ENCODE measurements at regions not wholly inside any gene's neighbourhood (a gene's known extent, or its start where the extent isn't known, plus 50 kb on each side); places are given as distances from the start of the nearest gene placed in this dataset.

DNA sequence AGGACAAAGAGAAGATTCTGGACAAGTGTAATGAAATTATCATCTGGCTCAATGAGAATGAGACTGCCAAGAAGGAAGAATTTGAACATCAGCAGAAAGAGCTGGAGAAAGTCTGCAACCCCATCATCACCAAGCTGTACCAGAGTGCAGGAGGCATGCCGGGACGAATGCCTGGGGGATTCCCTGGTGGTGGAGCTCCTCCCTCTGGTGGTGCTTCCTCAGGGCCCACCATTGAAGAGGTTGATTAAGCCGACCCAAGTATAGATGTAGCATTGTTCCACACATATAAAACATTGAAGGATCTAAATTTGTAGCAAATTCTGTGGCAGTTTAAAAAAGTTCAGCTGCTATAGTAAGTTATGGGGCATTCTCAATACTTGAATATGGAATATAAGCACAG lies 174.3 kb upstream of the CCND2 start:
- POLR2A ChIA-PET, result no interaction called here
- BruUV-seq (replicated peaks), result no TSS peak
- DNase-seq (ENCODE audit: low spot score), result no peak

DNA sequence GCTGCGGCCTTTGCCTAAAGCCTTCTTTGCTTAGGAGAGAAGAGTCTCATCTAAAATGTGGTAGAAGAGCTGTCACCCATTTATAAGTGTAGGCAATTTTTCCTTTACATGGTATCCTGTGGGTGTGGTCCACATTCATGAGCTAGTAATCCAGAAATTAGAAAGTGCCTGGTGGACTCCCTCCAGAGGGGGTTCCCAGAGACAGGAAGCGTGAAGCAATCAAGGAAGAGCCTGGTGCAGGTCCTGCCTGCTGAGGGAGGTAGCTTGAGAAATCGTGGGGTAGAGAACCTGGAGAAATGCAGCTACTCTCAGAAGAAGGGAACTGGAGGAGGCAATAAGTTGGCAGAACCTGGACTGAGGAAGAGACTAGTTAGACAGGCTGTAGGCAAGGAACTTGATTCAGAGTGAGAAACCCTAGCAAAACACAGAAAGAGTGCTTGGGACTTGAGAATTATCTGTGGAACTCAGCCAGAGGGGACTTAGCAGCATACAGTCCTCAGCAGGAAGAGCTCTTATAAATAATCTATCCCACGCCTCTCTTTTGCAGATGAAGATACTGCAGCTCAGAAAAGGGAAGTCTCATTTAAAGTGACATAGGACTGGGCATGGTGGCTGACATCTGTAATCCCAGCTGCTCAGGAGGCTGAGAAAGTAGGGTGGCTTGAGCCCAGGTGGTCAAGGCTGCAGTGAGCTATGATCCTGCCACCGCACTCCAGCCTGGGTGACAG lies 182.4 kb upstream of the CCND2 start:
- no peak overlapping the region for H2AFZ ChIP-seq (ENCODE audit: low read length)
- no peak overlapping the region for H3K4me3 ChIP-seq (ENCODE audit: low read depth, low read length, poor library complexity, severe bottlenecking)
- no peaks in the 10 kb centered on the region for H3K79me2 ChIP-seq (ENCODE audit: insufficient read depth, low read depth, low read length)
- H3K27ac ChIP-seq (ENCODE audit: low read depth, low read length, poor library complexity, severe bottlenecking), result no peak overlapping the region
- no peak overlapping the region for H3K4me2 ChIP-seq (ENCODE audit: low read length)
- no peaks in the 10 kb centered on the region for H3K36me3 ChIP-seq (ENCODE audit: insufficient read depth, low read length)
- no peak for TF ChIP-seq EZH2phosphoT487 (IDR thresholded peaks at IDR 0.05; ENCODE audit: borderline replicate concordance, low read depth, low read length)
- TF ChIP-seq, protein P1, sequence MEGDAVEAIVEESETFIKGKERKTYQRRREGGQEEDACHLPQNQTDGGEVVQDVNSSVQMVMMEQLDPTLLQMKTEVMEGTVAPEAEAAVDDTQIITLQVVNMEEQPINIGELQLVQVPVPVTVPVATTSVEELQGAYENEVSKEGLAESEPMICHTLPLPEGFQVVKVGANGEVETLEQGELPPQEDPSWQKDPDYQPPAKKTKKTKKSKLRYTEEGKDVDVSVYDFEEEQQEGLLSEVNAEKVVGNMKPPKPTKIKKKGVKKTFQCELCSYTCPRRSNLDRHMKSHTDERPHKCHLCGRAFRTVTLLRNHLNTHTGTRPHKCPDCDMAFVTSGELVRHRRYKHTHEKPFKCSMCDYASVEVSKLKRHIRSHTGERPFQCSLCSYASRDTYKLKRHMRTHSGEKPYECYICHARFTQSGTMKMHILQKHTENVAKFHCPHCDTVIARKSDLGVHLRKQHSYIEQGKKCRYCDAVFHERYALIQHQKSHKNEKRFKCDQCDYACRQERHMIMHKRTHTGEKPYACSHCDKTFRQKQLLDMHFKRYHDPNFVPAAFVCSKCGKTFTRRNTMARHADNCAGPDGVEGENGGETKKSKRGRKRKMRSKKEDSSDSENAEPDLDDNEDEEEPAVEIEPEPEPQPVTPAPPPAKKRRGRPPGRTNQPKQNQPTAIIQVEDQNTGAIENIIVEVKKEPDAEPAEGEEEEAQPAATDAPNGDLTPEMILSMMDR (conservative IDR thresholded peaks at IDR 0.05; ENCODE audit: low read length), result no peak
- H3K9me3 ChIP-seq (ENCODE audit: low read length), result no peaks in the 10 kb centered on the region
- H3K9me2 ChIP-seq (ENCODE audit: insufficient read depth, low read length), result no peaks in the 10 kb centered on the region
- POLR2A ChIA-PET, result no interaction called here
- no peaks in the 10 kb centered on the region for H4K20me1 ChIP-seq (ENCODE audit: insufficient read depth, low read length)
- CTCF ChIA-PET (ENCODE audit: unreplicated experiment), result no interaction called here
- no peaks in the 10 kb centered on the region for H3K4me1 ChIP-seq (ENCODE audit: insufficient read depth, low read length, poor library complexity, severe bottlenecking)
- intact Hi-C loops (cut with micrococcal nuclease; ENCODE audit: unreplicated experiment), result no loop called here
- DNase-seq (ENCODE audit: low spot score), result no peak
- BruUV-seq (replicated peaks), result no TSS peak

More for the DNA sequence above, 174.3 kb upstream of the CCND2 start:
- Histone ChIP-seq H4K20me1 (ENCODE audit: insufficient read depth, low read length) (no peaks in the 10 kb centered on the region), H3K4me1 (ENCODE audit: insufficient read depth, low read length, poor library complexity, severe bottlenecking) (no peaks in the 10 kb centered on the region), H3K4me3 (ENCODE audit: low read depth, low read length, poor library complexity, severe bottlenecking) (no peak overlapping the region), H3K4me2 (ENCODE audit: low read length) (no peak overlapping the region), H3K36me3 (ENCODE audit: insufficient read depth, low read length) (no peaks in the 10 kb centered on the region), H2AFZ (ENCODE audit: low read length) (no peak overlapping the region), H3K27ac (ENCODE audit: low read depth, low read length, poor library complexity, severe bottlenecking) (no peak overlapping the region), H3K9me3 (ENCODE audit: low read length) (no peaks in the 10 kb centered on the region), H3K79me2 (ENCODE audit: insufficient read depth, low read depth, low read length) (no peaks in the 10 kb centered on the region), H3K9me2 (ENCODE audit: insufficient read depth, low read length) (no peaks in the 10 kb centered on the region)
- intact Hi-C loops (cut with micrococcal nuclease; ENCODE audit: unreplicated experiment), result no loop called here
- TF ChIP-seq, protein P1 (conservative IDR thresholded peaks at IDR 0.05; ENCODE audit: low read length), result no peak
- TF ChIP-seq EZH2phosphoT487 (IDR thresholded peaks at IDR 0.05; ENCODE audit: borderline replicate concordance, low read depth, low read length), result no peak
- CTCF ChIA-PET (ENCODE audit: unreplicated experiment), result no interaction called here

DNA sequence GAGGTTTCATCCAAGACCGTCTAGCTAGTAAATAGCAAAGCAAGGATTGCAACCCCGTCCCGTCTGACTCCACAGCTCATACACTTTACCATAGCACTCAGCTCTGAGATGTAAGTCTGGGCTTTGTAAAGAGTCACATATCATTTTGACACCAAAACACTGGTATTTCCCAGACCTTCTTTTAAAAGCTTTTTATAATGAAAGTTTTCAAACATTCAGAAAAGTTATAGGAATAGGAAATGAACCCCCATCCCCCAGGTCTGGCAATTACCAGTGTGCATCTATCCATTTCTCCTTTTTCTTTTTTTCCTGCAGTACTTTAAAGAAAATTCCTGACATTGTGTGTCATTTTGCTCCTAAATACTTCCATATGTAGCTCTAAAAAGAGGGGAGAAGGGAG lies 183.6 kb upstream of the CCND2 start:
- Histone ChIP-seq H3K36me3 (ENCODE audit: insufficient read depth, low read length) (no peaks in the 10 kb centered on the region), H3K27ac (ENCODE audit: low read depth, low read length, poor library complexity, severe bottlenecking) (no peak overlapping the region), H4K20me1 (ENCODE audit: insufficient read depth, low read length) (no peaks in the 10 kb centered on the region), H3K4me3 (ENCODE audit: low read depth, low read length, poor library complexity, severe bottlenecking) (no peak overlapping the region), H3K4me2 (ENCODE audit: low read length) (no peak overlapping the region), H3K9me3 (ENCODE audit: low read length) (no peaks in the 10 kb centered on the region), H3K79me2 (ENCODE audit: insufficient read depth, low read depth, low read length) (no peaks in the 10 kb centered on the region), H3K4me1 (ENCODE audit: insufficient read depth, low read length, poor library complexity, severe bottlenecking) (no peaks in the 10 kb centered on the region), H2AFZ (ENCODE audit: low read length) (no peak overlapping the region), H3K9me2 (ENCODE audit: insufficient read depth, low read length) (no peaks in the 10 kb centered on the region)
- ChIA-PET POLR2A (no interaction called here), CTCF (ENCODE audit: unreplicated experiment) (no interaction called here)
- intact Hi-C loops (cut with micrococcal nuclease; ENCODE audit: unreplicated experiment), result no loop called here
- TF ChIP-seq EZH2phosphoT487 (IDR thresholded peaks at IDR 0.05; ENCODE audit: borderline replicate concordance, low read depth, low read length), result no peak
- TF ChIP-seq, protein P1 (conservative IDR thresholded peaks at IDR 0.05; ENCODE audit: low read length), result no peak
- BruUV-seq (replicated peaks), result no TSS peak
- DNase-seq (ENCODE audit: low spot score), result no peak
